NK-92 (cell line): ENCODE measurements at regions not wholly inside any gene's neighbourhood (a gene's known extent, or its start where the extent isn't known, plus 50 kb on each side); places are given as distances from the start of the nearest gene placed in this dataset.

ENCODE experiments used
- DNase-seq: peaks from one replicate; lab custom pipeline; 2025; ENCODE audit not compliant: unreplicated experiment; lab: John Stamatoyannopoulos, UW

GRCh38 chr19:34096020-34096915, 76.0 kb upstream of the LSM14A start:
- DNase-seq = no peak

GRCh38 chr19:34104096-34104495, 68.2 kb upstream of the LSM14A start:
- DNase-seq = no peak

GRCh38 chr19:34104557-34104956, 67.7 kb upstream of the LSM14A start:
- no peak for DNase-seq

GRCh38 chr19:34109596-34109995, 62.7 kb upstream of the LSM14A start:
- DNase-seq = no peak

- no peak for DNase-seq
Measured at GRCh38 chr19:34118879-34119748, 53.2 kb upstream of the LSM14A start.

GRCh38 chr19:34120141-34120540, 52.2 kb upstream of the LSM14A start:
- DNase-seq = no peak

- no peak for DNase-seq
Measured at GRCh38 chr19:34120846-34121639, 51.3 kb upstream of the LSM14A start.
